ENCODE measurements at regions not wholly inside any gene's neighbourhood (a gene's known extent, or its start where the extent isn't known, plus 50 kb on each side); places are given as distances from the start of the nearest gene placed in this dataset.

- H3K27ac Mint-ChIP-seq, result no peak overlapping the region
- no peak overlapping the region for H3K4me3 Mint-ChIP-seq
- peaks cover 3% of the 10 kb centered on the region for H3K36me3 Mint-ChIP-seq (ENCODE audit: low read depth)
- TF ChIP-seq, protein P1, sequence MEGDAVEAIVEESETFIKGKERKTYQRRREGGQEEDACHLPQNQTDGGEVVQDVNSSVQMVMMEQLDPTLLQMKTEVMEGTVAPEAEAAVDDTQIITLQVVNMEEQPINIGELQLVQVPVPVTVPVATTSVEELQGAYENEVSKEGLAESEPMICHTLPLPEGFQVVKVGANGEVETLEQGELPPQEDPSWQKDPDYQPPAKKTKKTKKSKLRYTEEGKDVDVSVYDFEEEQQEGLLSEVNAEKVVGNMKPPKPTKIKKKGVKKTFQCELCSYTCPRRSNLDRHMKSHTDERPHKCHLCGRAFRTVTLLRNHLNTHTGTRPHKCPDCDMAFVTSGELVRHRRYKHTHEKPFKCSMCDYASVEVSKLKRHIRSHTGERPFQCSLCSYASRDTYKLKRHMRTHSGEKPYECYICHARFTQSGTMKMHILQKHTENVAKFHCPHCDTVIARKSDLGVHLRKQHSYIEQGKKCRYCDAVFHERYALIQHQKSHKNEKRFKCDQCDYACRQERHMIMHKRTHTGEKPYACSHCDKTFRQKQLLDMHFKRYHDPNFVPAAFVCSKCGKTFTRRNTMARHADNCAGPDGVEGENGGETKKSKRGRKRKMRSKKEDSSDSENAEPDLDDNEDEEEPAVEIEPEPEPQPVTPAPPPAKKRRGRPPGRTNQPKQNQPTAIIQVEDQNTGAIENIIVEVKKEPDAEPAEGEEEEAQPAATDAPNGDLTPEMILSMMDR (IDR thresholded peaks at IDR 0.05; ENCODE audit: unreplicated experiment in 3 of 3), result no peak
- H3K4me1 Mint-ChIP-seq, result no peaks in the 10 kb centered on the region
- H3K9me3 Mint-ChIP-seq, result peaks cover 13% of the 10 kb centered on the region
- no peaks in the 10 kb centered on the region for H3K27me3 Mint-ChIP-seq (ENCODE audit: low read depth)
Observed at GRCh38 chr6:133004304-133004884, 190.0 kb downstream of the RPS12 start.

GRCh38 chr6:133012774-133013173 lies 198.4 kb downstream of the RPS12 start:
- peaks cover 3% of the 10 kb centered on the region for H3K27me3 Mint-ChIP-seq (ENCODE audit: low read depth)
- no peak overlapping the region for H3K27ac Mint-ChIP-seq
- no peaks in the 10 kb centered on the region for H3K36me3 Mint-ChIP-seq (ENCODE audit: low read depth)
- peaks cover 6% of the 10 kb centered on the region for H3K4me1 Mint-ChIP-seq
- H3K4me3 Mint-ChIP-seq, result no peak overlapping the region
- H3K9me3 Mint-ChIP-seq, result no peaks in the 10 kb centered on the region
- TF ChIP-seq, protein P1 (IDR thresholded peaks at IDR 0.05; ENCODE audit: unreplicated experiment in 3 of 3), result no peak

GRCh38 chr6:133016631-133017030 lies 202.3 kb downstream of the RPS12 start:
- Mint-ChIP-seq H3K4me1 (peaks cover 6% of the 10 kb centered on the region), H3K27ac (no peak overlapping the region), H3K4me3 (no peak overlapping the region), H3K9me3 (peaks cover 9% of the 10 kb centered on the region), H3K36me3 (ENCODE audit: low read depth) (no peaks in the 10 kb centered on the region), H3K27me3 (ENCODE audit: low read depth) (peaks cover 3% of the 10 kb centered on the region)
- TF ChIP-seq, protein P1 (IDR thresholded peaks at IDR 0.05; ENCODE audit: unreplicated experiment in 3 of 3), result no peak

- TF ChIP-seq, protein P1 (IDR thresholded peaks at IDR 0.05; ENCODE audit: unreplicated experiment in 3 of 3), result no peak
- peaks cover 9% of the 10 kb centered on the region for H3K9me3 Mint-ChIP-seq
- peaks cover 3% of the 10 kb centered on the region for H3K27me3 Mint-ChIP-seq (ENCODE audit: low read depth)
- no peak overlapping the region for H3K27ac Mint-ChIP-seq
- H3K4me1 Mint-ChIP-seq, result peaks cover 6% of the 10 kb centered on the region
- no peak overlapping the region for H3K4me3 Mint-ChIP-seq
- H3K36me3 Mint-ChIP-seq (ENCODE audit: low read depth), result no peaks in the 10 kb centered on the region
Observed at GRCh38 chr6:133017581-133017980, 203.2 kb downstream of the RPS12 start.

DNA sequence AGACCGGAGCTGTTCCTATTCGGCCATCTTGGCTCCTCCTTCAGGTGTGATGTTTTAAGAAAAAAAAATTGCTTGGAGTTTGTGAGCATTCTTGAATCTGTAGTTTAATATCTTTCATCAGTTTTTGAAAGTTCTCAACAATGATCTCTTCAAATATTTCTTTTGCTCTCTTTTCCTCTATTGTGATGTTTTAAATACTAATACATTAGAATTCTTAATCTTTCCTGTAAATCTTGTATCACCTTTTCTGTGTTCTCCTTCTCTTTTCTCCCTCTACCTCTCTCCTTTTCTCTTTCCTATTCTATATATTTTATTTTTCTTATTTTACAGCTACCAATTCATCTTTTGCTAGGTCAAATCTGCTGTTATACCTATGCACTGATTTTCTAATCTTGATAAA lies 212.3 kb downstream of the RPS12 start:
- Mint-ChIP-seq H3K27ac (no peak overlapping the region), H3K27me3 (ENCODE audit: low read depth) (no peaks in the 10 kb centered on the region), H3K36me3 (ENCODE audit: low read depth) (peaks cover 11% of the 10 kb centered on the region), H3K4me3 (no peak overlapping the region), H3K9me3 (peaks cover 19% of the 10 kb centered on the region), H3K4me1 (no peaks in the 10 kb centered on the region)
- TF ChIP-seq, protein P1 (IDR thresholded peaks at IDR 0.05; ENCODE audit: unreplicated experiment in 3 of 3), result no peak

- peaks cover 7% of the 10 kb centered on the region for H3K4me1 Mint-ChIP-seq
- TF ChIP-seq, protein P1 (IDR thresholded peaks at IDR 0.05; ENCODE audit: unreplicated experiment in 3 of 3), result no peak
- peaks cover 7% of the 10 kb centered on the region for H3K9me3 Mint-ChIP-seq
- no peaks in the 10 kb centered on the region for H3K36me3 Mint-ChIP-seq (ENCODE audit: low read depth)
- H3K27ac Mint-ChIP-seq, result no peak overlapping the region
- no peak overlapping the region for H3K4me3 Mint-ChIP-seq
- no peaks in the 10 kb centered on the region for H3K27me3 Mint-ChIP-seq (ENCODE audit: low read depth)
Observed at GRCh38 chr6:133033263-133033662, 207.9 kb upstream of the EYA4 start.
